ENCODE measurements at regions not wholly inside any gene's neighbourhood (a gene's known extent, or its start where the extent isn't known, plus 50 kb on each side); places are given as distances from the start of the nearest gene placed in this dataset.

DNA sequence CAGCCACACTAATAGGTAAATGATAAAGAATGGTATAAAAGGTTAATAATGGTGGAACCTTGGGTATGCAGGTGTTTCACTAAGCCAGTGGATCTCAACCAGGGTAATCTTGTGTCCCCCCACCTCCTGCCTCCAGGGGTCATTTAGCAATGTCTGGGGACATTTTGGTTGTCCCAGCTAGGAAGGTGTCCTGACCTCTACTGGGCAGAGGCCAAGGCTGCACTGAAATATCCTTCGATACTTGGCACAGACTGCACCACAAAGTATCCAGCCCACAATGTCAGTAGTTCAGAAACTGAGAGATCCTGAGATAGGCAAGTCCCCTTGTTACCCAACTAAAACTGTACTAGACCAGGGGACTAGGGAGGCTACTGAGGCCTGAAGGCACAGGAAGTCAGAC is 113.6 kb upstream of the TIAM1 start:
- peaks cover 7% of the 10 kb centered on the region for H3K4me1 Mint-ChIP-seq (ENCODE audit: low read depth)
- H3K36me3 Mint-ChIP-seq (ENCODE audit: insufficient read depth) = no peaks in the 10 kb centered on the region
- no peaks in the 10 kb centered on the region for H3K9me3 Mint-ChIP-seq
- DNase-seq (no peak), ATAC-seq (no peak)
- no peak overlapping the region for H3K4me3 Mint-ChIP-seq
- no peaks in the 10 kb centered on the region for H3K27me3 Mint-ChIP-seq (ENCODE audit: low read depth)

DNA sequence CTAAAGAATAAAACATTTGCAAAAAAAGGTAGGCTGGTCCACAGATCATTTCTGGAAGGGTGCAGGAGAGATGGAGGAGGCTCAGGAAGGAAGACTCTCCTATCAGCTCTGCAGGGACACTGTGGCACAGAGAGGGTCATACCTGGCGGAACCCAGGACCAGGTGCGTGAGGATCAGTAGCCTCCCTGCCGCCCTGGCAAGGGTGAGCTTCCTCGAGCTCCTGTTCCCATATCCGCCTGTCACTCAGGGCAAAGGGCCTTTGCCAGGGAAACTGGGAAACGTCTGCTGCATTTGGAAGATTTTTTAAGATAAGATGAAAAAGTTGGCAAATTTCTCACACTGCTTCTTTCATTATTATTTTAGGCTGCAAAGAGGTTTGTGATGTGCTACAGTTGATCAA is 112.1 kb upstream of the TIAM1 start:
- Mint-ChIP-seq H3K36me3 (ENCODE audit: insufficient read depth) (no peaks in the 10 kb centered on the region), H3K4me3 (no peak overlapping the region), H3K4me1 (ENCODE audit: low read depth) (peaks cover 7% of the 10 kb centered on the region), H3K27me3 (ENCODE audit: low read depth) (no peaks in the 10 kb centered on the region), H3K9me3 (no peaks in the 10 kb centered on the region)
- no peak for ATAC-seq
- DNase-seq = no peak

DNA sequence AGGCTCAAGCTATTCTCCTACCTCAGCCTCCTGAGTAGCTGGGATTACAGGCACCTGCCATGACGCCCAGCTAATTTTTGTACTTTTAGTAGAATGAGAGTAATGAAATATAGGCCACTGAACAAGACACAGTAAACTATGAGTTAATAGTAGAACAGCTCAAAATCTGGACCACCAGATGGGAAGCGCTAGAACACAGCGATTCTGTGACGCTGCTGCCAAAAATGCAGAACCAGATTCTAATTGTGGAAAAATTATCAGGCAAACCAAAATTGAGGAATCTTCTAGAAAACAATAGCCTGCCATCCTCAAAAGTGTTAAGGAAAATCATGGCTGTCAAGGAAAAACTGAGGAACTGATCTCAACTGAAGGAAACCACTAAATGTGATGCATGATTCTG is 111.4 kb upstream of the TIAM1 start:
- Mint-ChIP-seq H3K9me3 (no peaks in the 10 kb centered on the region), H3K4me3 (no peak overlapping the region), H3K4me1 (ENCODE audit: low read depth) (peaks cover 2% of the 10 kb centered on the region), H3K27me3 (ENCODE audit: low read depth) (no peaks in the 10 kb centered on the region), H3K36me3 (ENCODE audit: insufficient read depth) (no peaks in the 10 kb centered on the region)
- DNase-seq = no peak
- no peak for ATAC-seq

DNA sequence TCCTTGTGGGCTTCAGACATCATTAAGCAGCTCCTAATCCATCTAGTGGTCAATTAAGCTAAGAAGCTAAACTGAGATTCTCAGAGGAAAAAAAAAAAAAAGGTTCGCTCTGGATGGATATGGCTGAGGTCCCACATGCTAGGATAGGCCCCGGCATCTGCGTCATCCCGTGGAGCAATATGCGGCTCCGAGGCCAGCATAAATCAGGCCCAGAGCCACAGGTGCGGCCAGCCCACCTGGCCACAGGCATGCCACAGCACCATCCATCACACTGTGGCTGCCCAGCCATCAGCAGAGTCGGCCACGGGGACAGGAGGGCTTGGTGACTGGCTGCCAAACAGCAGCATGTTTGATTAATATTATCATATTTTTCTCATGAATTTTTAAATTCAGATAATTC is 106.9 kb upstream of the TIAM1 start:
- no peaks in the 10 kb centered on the region for H3K27me3 Mint-ChIP-seq (ENCODE audit: low read depth)
- H3K9me3 Mint-ChIP-seq = no peaks in the 10 kb centered on the region
- DNase-seq (no peak), ATAC-seq (no peak)
- H3K4me1 Mint-ChIP-seq (ENCODE audit: low read depth) = peaks cover 18% of the 10 kb centered on the region
- no peak overlapping the region for H3K4me3 Mint-ChIP-seq
- H3K36me3 Mint-ChIP-seq (ENCODE audit: insufficient read depth) = no peaks in the 10 kb centered on the region

DNA sequence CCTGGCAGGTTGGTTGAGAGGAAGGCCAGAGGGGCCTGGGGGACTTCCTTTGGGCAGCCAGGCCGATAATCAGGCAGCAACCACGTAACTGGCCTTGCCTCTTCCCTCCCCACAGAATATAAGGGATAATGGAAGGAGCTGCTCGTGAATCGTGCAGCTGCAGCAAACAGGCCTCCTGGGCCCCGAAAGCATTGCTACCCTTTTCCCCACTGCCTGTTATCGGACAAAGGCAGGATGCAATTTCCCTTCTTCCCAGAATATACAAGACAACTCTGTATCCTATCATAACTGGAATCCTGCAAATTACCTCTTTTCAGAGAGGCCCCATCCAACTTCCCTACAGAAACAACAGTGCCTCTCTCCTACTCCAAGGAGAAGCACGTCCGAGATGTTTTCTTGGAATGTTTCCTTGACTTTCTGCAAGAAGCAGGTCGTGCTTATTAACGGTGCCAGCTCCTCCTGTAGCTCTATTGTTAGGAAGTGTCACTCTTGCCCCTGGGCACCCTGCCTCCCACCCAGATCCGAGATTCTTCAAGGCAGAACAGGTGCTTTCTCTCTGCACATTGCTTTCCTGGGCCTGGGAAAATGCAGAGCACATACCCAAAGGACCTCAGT is 106.0 kb upstream of the TIAM1 start:
- Mint-ChIP-seq H3K4me3 (no peak overlapping the region), H3K36me3 (ENCODE audit: insufficient read depth) (no peaks in the 10 kb centered on the region), H3K27me3 (ENCODE audit: low read depth) (no peaks in the 10 kb centered on the region), H3K9me3 (no peaks in the 10 kb centered on the region), H3K4me1 (ENCODE audit: low read depth) (peaks cover 26% of the 10 kb centered on the region)
- ATAC-seq (no peak), DNase-seq (no peak)

DNA sequence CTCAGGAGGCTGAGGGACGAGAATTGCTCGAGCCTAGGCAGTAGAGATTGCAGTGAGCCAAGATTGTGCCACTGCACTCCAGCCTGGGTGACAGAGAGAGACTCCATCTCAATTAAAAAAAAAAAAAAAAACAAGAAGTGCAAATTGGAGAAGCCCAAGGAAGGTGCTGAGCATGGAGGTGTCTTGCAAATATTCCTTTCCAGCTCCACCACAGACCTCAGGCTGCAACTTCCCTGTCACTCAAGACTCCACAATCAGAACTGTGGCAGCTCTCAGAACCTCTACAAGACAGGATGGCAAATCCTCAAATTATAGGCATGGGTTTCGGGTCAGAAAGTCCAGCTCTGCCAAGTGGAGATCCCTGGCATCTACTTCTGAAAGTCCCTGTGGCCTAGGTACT is 104.4 kb upstream of the TIAM1 start:
- Mint-ChIP-seq H3K36me3 (ENCODE audit: insufficient read depth) (no peaks in the 10 kb centered on the region), H3K4me3 (no peak overlapping the region), H3K4me1 (ENCODE audit: low read depth) (peaks cover 40% of the 10 kb centered on the region), H3K27me3 (ENCODE audit: low read depth) (no peaks in the 10 kb centered on the region), H3K9me3 (no peaks in the 10 kb centered on the region)
- DNase-seq (no peak), ATAC-seq (no peak)

DNA sequence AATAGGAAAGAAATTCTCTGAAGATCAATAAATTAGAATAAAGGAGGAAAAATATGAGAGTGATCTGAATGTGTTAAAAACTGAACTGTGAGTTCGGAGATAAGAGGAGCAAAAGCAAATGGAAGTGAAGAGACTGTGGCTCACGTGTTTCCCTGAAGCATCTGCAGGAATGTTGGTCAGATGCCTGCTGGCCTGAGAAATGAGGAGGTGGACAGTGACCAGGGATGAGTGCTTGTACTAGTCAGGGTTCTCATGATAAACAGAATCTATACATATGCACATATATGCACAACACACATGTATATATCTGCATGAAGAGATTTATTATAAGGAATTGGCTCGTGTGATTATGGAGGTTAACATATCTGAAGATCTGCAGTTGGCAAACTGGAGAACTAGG is 103.4 kb upstream of the TIAM1 start:
- H3K4me1 Mint-ChIP-seq (ENCODE audit: low read depth) = peaks cover 45% of the 10 kb centered on the region
- H3K36me3 Mint-ChIP-seq (ENCODE audit: insufficient read depth) = peaks cover 4% of the 10 kb centered on the region
- H3K27me3 Mint-ChIP-seq (ENCODE audit: low read depth) = no peaks in the 10 kb centered on the region
- H3K9me3 Mint-ChIP-seq = no peaks in the 10 kb centered on the region
- H3K4me3 Mint-ChIP-seq = no peak overlapping the region
- no peak for DNase-seq
- ATAC-seq = no peak

DNA sequence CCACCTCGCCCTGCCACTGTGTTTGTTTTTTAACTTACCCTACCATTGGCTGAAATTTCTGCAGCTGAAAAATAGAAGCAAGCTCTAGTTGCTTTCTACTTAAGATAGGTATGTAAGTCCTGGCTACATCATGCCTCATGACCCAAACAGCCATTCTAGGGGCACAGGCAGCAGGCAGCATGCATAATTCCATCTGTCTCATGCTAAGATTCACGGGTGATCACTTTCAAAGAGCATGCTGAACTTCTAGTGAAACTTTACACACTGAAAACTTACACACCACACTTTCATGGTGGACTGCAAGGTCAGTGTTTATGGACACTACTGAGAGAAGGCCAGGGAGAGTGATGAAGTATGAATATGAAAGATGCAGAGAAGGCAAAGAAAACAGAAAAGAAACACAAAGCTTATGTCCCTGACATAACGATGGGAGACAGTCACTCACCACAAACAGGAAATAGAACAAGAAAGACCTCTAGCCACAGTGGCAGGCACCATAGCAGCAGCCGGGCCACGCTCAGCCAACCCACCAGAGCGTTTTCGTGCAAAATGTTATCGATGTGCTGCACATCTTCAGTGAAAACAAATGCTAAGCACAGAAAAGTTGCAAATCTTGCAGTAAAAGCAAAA is 102.3 kb upstream of the TIAM1 start:
- H3K4me1 Mint-ChIP-seq (ENCODE audit: low read depth) = peaks cover 45% of the 10 kb centered on the region
- H3K27me3 Mint-ChIP-seq (ENCODE audit: low read depth) = no peaks in the 10 kb centered on the region
- no peak overlapping the region for H3K4me3 Mint-ChIP-seq

DNA sequence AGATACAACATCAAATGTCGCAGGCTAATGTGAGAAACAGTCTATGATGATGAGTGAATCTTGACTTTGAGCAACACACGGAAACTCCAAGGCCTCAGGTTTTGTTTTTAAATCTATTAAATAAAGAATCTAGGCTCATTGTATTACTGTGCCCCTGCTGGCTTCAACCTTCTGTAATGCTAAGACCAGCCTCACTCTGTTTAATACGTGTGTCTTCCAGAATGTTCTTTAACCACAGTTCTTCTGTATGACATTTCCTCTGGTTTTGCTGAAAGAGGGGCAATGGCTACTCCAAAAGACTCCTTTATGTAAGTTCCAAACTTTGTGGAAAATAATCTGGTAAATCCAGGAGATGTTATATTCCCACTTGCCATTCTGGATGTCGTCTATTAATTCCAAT is 101.1 kb upstream of the TIAM1 start:
- H3K4me3 Mint-ChIP-seq = no peak overlapping the region
- DNase-seq = no peak
- peaks cover 45% of the 10 kb centered on the region for H3K4me1 Mint-ChIP-seq (ENCODE audit: low read depth)
- no peaks in the 10 kb centered on the region for H3K27me3 Mint-ChIP-seq (ENCODE audit: low read depth)
- no peak for ATAC-seq
- peaks cover 3% of the 10 kb centered on the region for H3K9me3 Mint-ChIP-seq
- H3K36me3 Mint-ChIP-seq (ENCODE audit: insufficient read depth) = peaks cover 4% of the 10 kb centered on the region

More for the DNA sequence above, 102.3 kb upstream of the TIAM1 start:
- peak; percentile 80 to 90 for ATAC-seq
- Mint-ChIP-seq H3K36me3 (ENCODE audit: insufficient read depth) (peaks cover 4% of the 10 kb centered on the region), H3K9me3 (no peaks in the 10 kb centered on the region)
- DNase-seq = peak; percentile 23

DNA sequence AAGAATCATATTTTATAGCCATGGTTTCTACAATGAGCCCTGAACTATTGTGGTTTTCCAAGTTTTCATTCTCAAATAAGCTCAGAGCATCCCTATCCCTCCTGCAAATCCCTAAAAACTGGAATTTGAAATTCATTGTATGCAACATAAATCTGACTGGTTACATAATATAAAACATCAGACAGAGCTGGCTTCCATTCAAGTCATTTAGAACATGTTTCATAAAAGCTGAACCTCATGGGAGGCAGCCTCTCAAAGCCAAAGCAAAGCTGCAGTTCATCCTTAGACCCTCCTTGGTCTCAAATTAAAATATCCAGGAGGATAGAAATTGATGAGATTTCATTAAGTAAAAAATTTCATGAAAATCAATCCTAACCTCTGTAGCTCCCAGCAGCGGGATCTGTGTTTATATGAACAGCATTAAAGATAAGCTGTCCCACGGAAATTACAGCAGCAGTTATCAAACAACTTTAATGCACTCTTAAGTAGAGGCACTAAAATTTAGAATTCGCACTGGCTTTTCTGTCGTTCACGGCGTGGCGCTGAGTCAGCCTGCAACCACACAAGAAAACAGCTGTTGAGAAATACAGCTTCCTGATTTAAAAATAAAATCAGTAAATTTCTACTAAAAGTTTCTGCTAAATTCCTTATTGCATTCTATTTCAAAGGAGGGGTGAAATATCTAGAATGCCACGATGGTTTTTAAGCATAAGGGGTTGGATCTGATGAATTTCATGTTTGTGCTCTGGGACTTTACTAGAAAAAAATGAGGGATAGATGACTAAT is 99.9 kb upstream of the TIAM1 start:
- DNase-seq (peak; percentile 12), ATAC-seq (no peak)
- H3K4me1 Mint-ChIP-seq (ENCODE audit: low read depth) = peaks cover 45% of the 10 kb centered on the region
- H3K4me3 Mint-ChIP-seq = no peak overlapping the region
- H3K9me3 Mint-ChIP-seq = peaks cover 4% of the 10 kb centered on the region
- H3K27me3 Mint-ChIP-seq (ENCODE audit: low read depth) = no peaks in the 10 kb centered on the region
- peaks cover 4% of the 10 kb centered on the region for H3K36me3 Mint-ChIP-seq (ENCODE audit: insufficient read depth)

DNA sequence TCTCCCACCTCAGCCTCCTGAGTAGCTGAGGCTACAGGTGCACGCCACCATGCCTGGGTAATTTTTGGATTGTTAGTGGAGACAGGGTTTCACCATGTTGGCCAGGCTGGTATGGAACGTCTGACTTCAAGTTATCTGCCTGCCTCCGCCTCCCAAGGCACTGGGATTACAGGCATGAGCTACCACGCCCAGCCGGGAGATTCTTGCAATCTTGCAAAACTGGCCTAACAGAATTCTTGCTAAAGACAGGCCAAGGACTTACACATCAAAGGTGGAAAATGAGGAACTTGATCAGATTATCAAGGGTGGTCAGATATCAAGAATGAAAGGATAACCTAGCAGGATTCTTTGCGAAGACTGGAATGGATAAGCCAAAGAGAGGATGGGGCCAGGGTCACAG is 98.3 kb upstream of the TIAM1 start:
- no peak for ATAC-seq
- no peak for DNase-seq
- Mint-ChIP-seq H3K36me3 (ENCODE audit: insufficient read depth) (peaks cover 4% of the 10 kb centered on the region), H3K9me3 (peaks cover 4% of the 10 kb centered on the region), H3K27me3 (ENCODE audit: low read depth) (no peaks in the 10 kb centered on the region), H3K4me3 (no peak overlapping the region), H3K4me1 (ENCODE audit: low read depth) (peaks cover 41% of the 10 kb centered on the region)

DNA sequence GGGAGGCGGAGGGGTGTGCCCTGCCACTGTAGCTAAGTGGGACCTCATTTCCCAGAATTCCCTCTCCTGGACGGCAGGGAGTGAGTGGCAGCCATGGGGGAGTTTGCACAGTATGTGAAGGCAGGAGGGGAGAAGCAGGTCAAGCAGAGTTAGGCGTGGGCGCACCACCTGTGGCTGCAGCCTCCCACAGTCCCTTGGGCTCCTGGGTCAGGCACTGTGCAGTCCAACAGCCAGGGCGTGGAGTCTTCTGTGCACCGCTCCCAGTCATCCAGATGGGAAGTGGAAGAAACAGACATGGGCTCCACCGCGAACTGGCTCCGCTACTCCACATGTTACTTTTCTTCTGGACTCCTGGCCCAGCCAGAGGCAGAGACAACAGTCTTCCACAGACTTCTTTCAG is 85.4 kb upstream of the TIAM1 start:
- Mint-ChIP-seq H3K9me3 (peaks cover 4% of the 10 kb centered on the region), H3K36me3 (ENCODE audit: insufficient read depth) (no peaks in the 10 kb centered on the region), H3K4me3 (no peak overlapping the region), H3K4me1 (ENCODE audit: low read depth) (peaks cover 5% of the 10 kb centered on the region), H3K27me3 (ENCODE audit: low read depth) (no peaks in the 10 kb centered on the region)
- DNase-seq (no peak), ATAC-seq (no peak)

DNA sequence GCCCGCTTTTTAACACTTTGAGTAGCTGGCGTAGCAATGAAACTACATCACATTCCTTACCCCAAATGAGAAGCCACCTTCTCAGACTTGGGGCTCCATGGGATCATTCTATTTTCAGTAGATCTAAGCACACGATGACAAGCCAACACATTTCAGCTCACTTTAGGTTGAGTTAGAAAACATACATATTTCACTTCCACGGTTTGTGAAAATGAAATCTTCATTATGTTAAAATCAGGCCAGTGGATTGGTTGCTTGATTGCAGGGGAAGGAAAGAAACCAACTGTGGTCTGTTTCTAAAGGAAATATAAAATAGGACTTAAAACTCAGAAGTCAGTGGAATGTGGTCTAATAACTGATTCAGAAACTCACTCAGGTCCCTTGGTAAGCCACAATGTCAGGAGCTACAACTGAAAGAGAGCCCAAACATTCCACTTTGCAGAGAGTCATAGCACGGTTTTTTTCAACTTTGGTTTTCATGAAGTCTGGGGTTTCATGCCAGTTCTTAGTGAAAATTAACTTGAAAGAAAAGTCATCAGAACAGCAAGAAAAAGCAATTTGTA is 82.3 kb upstream of the TIAM1 start:
- Mint-ChIP-seq H3K4me1 (ENCODE audit: low read depth) (peaks cover 7% of the 10 kb centered on the region), H3K4me3 (no peak overlapping the region), H3K9me3 (no peaks in the 10 kb centered on the region), H3K27me3 (ENCODE audit: low read depth) (no peaks in the 10 kb centered on the region), H3K36me3 (ENCODE audit: insufficient read depth) (no peaks in the 10 kb centered on the region)
- DNase-seq (no peak), ATAC-seq (peak; percentile 91)

DNA sequence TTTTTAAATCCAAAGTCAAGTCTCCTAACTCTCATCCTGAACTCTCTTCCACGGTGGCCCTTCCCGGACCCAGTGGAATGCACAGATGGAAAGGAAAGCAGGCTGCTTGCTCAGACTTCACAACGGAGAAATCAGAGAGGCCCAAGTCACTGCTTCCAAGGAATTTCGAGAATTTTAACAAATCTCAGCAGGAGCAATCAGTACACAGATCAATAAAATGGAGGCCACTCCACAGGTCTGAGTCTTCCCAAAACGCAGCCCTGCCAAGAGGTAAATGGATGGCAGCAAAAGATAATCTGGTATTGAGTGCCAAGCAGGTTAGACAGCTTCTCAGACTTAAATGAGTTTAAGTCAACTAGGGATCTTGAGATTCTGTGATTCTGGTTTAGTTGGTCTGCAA is 81.1 kb upstream of the TIAM1 start:
- ATAC-seq (no peak), DNase-seq (no peak)
- peaks cover 7% of the 10 kb centered on the region for H3K4me1 Mint-ChIP-seq (ENCODE audit: low read depth)
- no peak overlapping the region for H3K4me3 Mint-ChIP-seq
- H3K36me3 Mint-ChIP-seq (ENCODE audit: insufficient read depth) = no peaks in the 10 kb centered on the region
- no peaks in the 10 kb centered on the region for H3K27me3 Mint-ChIP-seq (ENCODE audit: low read depth)
- no peaks in the 10 kb centered on the region for H3K9me3 Mint-ChIP-seq

DNA sequence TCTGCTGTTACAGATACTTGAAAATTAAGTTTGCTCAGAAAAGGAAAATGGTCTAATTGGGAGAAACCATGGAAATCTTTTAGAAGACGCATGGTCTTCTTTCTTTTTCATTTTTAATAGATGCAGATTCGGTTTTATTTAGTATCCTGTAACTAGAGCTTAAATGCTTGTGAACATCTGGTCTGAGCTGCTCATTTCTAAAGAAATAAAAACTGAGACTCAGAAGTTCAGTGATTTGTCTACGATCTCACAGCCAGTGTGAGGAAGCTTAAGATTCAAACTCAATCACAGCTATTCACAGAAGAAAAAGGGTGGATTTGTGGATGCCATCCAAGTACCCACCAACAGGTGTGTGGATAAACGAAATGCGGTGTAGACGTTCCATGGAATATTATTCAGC is 80.0 kb upstream of the TIAM1 start:
- no peaks in the 10 kb centered on the region for H3K9me3 Mint-ChIP-seq
- ATAC-seq (no peak), DNase-seq (no peak)
- no peaks in the 10 kb centered on the region for H3K27me3 Mint-ChIP-seq (ENCODE audit: low read depth)
- H3K4me3 Mint-ChIP-seq = no peak overlapping the region
- peaks cover 7% of the 10 kb centered on the region for H3K4me1 Mint-ChIP-seq (ENCODE audit: low read depth)
- no peaks in the 10 kb centered on the region for H3K36me3 Mint-ChIP-seq (ENCODE audit: insufficient read depth)
